HG02840 (cell line): ENCODE measurements at regions not wholly inside any gene's neighbourhood (a gene's known extent, or its start where the extent isn't known, plus 50 kb on each side); places are given as distances from the start of the nearest gene placed in this dataset.

Source experiments
- ATAC-seq: cut with Tn5 transposase; IDR thresholded peaks from one replicate; pipeline ENCODE4 v1.9.1; 2021; ENCODE audit warnings: mild to moderate bottlenecking, moderate library complexity, moderate number of reproducible peaks; ENCODE audit not compliant: unreplicated experiment, low FRiP score

DNA sequence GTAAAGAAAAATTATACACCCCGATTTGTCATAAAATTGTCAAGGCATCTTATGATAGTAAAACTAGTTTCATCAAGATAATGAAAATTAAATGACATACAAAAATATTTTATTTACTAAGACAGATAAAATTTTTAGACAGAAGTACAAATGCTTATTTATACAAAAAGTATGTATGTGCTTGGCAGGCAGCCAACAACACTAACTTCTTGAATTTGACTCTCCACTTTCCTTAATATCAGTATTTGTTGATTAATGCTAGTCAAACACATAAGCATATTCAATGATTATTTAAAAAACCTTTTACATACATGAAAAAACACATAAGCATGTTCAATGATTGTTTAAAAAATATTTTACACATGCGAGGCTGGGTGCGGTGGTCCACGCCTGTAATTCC lies 1079.9 kb upstream of the CDH6 start:
- no peak for ATAC-seq

DNA sequence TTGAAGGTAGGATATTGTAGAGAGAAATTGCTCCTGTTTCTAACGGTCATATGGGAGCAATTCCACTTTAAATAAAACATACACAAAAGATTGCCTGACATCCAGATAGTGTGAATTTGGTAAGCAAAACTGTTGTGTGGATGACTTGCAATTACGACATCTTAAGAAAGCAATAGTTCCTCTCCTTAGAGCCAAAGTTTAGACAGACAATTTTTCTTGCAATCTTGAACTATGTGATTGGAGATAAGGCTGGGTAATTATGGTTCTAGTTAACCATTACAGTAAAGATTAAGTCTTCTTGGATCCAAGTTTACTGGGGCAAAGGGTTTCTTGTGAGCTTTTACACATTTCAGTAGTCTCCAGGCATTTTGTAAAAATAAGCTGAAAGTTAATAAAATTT lies 1080.6 kb upstream of the CDH6 start:
- no peak for ATAC-seq

DNA sequence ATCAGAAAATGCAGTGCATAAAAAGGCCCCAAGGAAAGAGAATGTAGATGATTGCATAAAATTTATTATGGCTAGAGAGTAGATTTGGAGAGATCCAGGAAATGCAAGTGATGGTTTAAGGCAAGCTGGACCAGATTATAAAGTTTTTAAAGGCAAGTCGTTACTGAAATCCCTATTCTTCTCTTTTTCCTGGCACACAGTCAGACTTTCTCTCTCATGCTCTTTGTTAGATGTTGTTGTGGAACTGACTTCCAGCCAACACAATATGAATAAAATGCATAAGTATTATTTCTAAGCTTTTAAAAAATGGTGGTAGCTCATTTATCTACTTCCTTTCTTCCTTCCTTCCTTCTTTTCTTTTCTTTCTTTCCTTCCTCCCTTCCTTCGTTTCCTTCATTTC lies 1085.4 kb upstream of the CDH6 start:
- ATAC-seq = no peak

DNA sequence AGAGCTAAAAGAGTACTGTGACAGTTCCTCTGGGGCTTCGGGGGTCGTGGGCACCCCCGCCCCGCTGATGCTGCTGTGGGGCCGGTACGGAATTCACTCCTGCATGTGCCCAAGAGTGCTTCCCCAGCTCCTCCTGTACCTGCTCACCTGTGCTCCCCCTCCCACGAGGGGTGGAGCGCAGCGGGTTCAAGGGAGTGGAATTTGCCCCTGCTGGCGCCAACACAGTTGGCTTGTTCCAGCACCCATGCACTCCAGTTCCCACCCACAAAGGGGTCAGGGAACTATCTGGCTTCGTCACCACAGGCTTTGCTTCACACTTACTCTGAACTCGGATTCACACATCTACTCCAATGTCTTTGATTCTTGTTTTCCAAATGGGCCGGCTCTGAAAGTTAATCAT lies 1086.9 kb upstream of the CDH6 start:
- ATAC-seq = no peak

DNA sequence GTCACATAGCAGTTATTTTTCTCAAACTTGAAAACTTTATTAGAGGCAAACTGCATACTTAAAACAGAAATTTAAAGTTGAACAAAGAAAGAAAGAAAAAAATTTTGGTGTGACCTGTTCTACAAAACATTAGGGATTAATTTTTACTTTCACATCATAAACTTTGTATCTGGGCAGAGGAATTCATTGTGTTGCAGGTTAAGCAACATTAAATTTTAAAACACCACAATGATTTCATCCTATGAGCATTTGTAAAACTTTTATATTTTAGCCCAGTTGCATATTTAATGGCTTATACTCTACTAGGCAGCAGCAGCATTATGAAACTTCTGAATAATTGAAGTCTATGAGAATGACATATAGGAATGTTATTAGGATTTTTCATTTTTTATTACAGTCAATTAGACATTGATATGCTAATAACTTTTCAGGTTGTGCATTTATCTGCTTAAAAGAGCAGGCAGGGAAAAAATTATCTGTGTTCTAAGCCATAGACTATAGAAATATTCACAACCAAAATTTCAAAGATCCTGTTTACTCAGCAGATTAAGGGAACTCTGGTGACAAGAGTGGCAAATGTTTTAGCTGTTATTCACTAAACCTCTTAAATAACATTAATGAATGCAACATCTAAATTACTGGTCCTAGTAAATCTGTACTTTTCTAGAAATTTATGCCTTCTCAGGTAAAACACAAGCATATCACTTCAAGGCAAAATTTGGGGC lies 1088.5 kb upstream of the CDH6 start:
- ATAC-seq = no peak

DNA sequence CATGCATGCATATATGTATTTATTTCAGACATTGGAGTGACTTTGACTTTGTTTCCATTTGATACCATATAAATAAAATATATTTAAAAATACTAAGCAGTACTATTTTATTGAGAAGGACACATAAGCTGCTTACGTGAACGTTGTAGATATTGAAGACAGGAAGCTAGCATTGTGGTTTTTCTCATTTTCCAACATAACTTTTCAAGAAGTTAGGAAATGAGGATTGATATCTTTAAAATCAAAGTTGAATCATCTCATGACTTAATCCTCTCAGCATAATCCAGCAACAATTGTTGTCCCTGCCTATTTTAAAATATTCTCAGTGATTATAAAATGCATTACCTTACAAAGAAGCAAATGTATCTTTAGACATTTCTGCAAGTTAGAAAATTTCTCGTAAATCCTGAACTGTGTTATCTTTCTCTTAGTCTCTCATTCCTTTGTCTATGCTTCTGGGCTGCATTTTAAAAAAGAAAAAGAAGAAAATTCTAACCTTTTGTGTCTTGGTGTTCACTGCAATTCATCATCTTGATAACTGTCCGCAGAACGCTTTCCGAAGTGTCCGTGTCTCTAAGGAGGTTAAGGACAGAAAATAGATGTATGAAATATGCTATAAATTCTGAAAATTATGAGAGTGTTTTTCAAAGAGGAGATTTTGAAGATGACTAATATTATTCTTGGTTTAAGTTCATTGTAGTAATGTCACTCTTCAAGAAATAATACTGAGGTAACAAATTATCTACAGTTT lies 1089.9 kb upstream of the CDH6 start:
- ATAC-seq = no peak

DNA sequence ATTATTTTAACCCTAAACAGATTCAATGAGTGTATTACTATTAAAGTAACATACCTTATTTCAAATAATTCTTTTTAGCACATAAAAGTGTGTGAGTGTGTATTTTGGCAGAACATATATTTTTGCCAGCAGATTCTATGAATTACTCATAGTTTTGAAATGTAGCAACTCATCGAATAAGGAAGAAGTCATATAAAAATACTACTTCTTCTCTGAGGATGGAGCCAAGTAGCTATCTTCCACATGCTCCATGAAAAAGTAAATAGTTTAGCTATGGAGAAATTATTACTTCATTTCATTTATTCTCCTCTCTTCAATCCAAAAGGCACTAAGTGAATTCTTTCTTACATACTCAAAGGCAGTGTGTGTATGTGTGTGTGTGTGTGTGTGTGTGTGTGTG lies 1090.4 kb upstream of the CDH6 start:
- ATAC-seq = no peak

DNA sequence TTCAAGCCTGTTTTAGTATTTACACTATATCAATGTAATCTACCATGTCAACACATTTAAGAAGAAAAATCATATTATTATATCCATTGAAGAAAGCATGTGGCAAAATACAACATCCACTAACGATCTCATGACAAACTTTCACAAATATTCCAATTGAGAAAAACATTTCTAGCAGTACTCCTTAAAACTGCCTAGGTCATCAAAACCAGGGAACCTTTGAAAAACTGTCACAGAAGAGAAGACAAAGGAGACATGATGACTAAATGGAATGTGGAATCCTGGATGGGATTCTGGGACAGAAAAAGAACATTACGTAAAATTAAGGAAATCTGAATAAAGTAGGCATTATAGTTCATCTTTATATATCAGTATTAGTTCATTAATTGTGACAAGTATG lies 1091.3 kb upstream of the CDH6 start:
- ATAC-seq = no peak

DNA sequence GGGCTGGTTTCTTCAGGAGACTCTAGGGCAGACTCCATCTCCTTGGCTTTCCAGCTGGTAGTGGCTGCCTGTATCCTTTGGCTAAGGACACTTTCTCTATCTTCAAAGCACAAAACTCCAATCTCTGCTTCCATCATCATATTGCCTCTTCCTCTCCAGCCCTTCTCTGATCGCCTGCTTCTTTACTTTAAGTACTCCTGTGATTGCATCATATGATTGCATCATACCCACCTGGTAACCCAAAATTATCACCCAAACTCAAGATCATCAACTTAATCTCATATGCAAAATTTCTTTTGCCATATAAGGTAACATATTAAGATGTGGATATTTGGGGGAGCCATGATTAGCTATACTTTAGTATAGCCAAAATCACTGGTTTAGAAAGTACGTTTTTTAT lies 1092.6 kb upstream of the CDH6 start:
- ATAC-seq = no peak

DNA sequence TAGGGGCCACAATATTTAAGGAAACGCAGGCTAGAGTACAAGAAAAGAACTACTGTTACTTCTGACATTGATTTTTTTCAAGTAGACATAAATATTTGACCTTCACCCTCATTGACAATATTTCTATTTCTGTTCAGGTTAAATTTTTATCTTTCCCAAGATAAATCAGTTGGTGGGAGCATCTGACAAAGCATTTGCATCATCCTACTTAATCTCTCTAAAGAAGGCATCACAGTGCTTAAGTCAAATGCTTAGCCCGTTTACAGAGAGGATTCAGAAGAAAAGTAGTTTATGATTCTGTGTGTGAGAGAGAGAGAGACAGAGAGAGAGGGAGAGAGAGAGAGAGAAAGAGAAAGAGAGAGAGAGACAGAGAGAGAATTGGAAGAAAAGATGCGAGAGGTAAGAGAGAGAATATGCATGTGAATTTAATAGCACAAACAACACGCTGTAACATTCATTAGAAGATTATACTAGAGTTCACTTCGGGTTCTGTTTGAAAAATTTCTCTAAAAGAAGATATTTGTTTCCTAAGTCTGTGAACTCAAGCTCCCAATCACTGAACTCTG lies 1093.3 kb upstream of the CDH6 start:
- ATAC-seq = no peak

DNA sequence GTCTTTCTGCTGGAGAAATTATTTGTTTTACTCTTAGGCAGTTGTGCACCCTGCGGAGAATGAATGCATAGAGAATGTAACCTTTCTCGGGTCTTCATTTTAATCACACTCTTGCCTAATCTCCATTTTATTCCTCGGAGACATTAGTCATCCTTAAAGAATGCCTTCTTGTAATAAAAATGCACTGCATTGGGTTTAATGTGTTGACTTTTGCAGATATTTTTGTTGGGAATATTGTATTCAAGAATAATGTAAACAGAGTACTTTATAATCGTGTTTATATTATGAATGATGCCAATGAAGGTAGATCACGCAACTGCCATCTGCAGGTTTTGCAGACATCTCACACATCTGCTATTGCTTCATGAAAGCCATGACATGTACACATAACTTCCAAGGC lies 1093.9 kb upstream of the CDH6 start:
- ATAC-seq = no peak

DNA sequence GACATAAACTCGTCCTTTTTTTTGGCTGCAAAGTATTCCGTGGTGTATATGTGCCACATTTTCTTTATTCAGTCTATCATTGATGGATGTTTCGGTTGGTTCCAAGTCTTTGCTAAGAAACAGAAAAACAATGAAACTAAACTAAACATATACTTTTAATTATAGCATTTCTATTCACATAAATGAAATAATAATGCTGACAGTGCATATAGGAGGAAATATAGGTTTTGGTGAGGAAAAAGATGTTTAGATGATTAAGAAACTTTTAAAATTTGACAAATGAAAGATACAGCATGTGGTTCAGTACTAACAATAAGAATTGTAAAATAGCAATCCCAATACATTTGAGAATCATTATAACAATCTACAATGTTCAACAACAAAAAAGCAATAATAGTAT lies 1094.5 kb upstream of the CDH6 start:
- ATAC-seq = no peak

DNA sequence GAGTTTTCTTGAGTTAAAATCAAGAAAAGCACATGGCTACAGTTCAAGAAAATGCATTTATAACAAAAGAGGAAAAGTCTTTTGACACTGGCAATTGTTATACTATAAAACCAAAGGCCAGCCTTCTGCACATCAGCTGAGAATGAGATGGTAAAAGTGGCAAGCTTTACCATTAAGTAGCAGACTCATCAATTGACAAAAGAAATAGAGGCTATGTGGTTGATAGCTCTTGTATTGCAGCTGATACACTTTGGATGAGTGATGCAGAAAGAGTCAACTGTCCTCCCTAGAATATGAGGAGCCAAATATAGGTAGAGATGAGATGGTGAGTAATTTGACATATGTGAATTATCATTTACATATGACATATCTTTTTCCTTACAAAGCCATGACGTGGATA lies 1100.9 kb upstream of the CDH6 start:
- ATAC-seq = no peak

DNA sequence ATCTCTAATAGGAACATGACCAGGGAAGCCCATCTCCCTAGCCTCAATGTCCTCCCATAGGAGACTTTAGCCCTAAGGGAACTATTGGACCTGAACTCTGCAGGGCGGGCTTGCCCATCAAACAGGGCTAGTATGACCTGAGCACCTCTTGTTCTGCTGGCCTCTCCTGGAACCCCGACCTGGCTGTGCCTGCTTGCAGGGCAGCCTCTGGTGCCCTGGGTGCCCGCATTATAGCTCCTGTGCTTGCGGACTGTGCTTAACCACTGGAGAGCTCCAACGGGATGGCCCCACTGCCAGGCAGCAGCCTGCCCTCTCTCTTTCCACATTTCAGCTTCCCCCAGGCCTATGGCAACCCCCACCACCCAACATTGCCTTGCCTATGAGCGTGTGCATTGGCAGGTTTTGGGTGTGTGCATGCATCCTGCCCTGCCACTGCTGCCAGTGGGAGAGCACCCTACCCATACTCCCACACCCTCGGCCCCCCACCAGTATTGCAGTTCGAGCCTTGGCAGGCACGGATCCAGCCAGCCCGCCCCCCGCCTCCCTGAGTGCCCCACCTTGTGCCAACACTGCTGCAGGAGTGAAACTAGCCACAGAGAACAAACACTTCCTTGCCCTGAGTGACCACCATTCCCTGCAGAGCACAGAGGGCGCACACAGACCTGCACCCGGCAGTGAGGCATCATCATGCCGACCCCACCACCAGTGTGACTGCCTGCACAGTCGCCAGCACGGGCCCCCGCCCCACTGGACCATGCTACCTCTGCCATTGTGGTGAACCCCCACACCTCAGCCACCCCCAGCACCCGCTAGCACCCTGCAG lies 1123.8 kb upstream of the CDH6 start:
- ATAC-seq = no peak

DNA sequence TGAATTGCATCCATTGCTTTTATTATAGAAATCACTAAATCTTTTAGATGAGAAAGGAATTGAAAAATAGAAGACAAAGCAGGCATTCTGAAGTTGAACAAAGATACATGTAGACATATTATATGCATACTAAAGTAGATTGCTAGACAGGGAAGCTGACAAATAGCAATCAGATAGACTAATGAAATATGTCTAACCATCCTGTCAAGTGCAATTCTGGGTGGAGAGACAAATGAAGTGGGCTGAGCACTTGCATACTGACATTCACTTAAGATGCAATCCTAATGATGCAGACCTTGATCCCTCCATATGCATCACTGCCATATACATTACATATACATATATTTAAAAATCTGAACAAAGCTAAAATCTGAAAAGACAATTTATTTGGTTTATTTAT lies 1130.0 kb upstream of the CDH6 start:
- no peak for ATAC-seq

DNA sequence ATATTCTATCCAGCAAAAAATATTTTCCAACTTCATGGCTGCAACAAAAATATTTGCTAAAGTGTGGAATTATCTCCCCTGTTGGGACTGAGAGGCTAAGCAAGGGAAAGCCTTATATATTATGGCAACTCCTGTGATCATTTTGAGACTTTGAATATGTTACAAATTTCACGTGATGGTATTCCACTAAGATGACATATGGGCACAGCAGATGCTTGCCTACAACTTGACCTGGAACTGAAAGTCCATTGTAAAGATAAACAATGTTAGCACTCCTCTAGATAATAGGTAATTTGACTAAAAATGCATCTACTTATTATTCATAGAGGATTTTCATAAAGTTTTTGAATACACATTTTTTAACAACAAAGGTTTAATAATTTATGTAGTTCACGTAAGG lies 1141.5 kb upstream of the CDH6 start:
- ATAC-seq = no peak

DNA sequence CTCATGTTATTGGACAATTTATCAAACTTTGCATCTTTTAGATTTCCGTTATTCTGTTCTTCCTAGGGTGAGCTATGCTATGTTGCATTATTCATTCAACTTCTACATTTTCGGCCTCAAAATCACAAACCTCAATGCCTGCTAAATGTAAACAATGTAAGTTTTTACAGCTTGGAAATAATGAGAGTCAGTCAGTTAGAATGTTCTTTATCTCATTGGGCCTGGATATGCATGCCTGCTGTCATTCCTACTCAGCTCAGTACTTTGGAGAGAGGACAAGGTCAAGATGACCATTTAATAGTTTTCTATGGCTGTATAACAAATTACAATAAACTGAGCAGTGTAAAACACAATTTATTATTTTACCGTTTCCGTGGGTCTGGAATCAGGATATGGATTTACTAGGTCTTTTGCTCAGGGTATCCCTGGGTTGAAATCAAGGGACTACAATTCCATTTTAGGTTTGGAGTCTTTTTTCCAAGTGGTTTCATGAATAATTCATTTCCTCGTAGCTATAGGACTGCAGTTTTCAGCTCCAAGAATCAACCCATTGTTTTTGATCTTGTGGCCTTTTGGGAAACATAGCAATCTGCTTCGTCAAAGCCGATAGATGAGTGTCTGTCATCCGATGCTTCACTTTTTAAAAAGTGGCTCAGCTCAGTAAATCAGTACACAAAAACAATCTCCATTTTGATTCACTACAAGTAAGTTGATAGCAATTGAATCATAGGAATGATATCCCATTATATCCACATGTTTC lies 1143.2 kb upstream of the CDH6 start:
- ATAC-seq = no peak

DNA sequence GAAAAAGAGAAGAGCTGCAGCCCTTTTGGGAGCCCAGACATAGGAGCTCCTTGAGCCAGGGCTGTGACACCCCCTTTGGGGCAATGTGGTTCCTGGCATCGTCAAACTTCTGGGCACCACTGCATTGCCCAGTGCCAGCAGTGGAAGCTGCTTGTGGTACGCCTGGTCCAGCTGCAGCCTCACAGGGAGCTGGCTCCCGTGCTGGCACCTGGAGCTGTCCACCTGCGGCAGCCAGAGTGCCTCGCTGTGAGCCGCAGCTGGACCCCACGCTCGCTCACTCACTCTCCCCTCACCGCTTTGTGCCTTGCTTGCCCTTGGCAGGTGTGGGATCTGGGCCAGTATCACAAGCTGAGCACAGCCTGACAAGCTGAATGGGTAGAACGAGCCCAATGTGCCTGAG lies 1150.8 kb upstream of the CDH6 start:
- ATAC-seq = no peak

DNA sequence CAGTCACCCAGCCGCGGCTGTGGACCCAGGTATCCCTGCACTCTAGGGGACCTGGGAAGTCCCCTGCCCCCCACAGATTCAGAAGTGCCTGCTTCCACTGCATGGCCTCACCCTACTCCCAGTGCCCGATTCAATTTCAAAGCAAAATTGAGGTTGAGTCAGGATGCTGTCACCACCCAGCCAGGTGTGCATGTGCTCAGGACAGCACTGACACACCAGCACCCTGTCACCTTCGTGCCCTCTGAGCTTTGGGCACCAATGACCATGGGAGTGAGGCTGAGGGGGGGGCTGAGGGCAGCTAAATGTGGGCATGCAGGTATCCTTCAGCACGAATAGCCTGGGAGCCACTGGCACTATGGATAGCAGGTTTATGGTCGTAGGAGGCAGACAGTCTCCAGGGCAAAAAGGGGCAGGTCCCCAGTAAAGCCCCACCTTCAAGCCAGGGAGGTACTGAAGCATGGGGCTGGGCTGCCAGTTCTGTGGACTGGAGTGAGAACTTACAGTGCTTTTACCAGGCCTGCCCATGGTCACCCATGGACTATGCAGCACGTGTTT lies 1151.6 kb upstream of the CDH6 start:
- ATAC-seq = no peak

DNA sequence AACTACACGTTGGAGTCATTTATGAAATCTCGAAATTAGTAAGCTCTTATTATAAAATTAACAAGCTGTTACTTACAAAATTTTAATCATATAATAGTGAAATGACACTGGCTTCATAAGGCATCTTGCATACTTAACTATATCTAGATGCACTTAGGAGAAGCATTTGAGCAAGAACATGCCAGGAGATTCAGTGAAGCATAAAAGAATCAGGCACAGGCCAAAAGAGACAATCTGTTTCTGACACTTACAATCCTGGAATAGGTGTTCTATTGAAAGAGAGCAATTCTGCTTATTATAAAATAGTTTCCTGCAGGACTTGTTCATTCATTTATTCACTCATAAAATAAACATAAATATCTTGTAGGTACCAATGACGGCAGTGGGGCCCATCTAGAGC lies 1152.2 kb upstream of the CDH6 start:
- ATAC-seq = no peak
